PC-9 (cell line): ENCODE measurements at regions not wholly inside any gene's neighbourhood (a gene's known extent, or its start where the extent isn't known, plus 50 kb on each side); places are given as distances from the start of the nearest gene placed in this dataset.

Experiments used
- CTCF ChIP-seq: fragments of 200-600 bp; sonication (generic); conservative IDR thresholded peaks from 2 replicates; pipeline ENCODE4 v1.6.1; 2017; ENCODE audit warnings: mixed run types, antibody characterized with exemption, mild to moderate bottlenecking, moderate library complexity
- EZH2 ChIP-seq: fragments of 200-600 bp; sonication (generic); IDR thresholded peaks from 2 replicates; pipeline ENCODE4 v1.8.0; 2017; ENCODE audit warnings: antibody characterized with exemption, low read depth

- TF ChIP-seq CTCF = no peak
- no peak for TF ChIP-seq EZH2
These were observed 113.2 kb downstream of the TMEM170B start for GRCh38 chr6:11650711-11651110.
